Karpas-422 (cell line): ENCODE measurements at regions not wholly inside any gene's neighbourhood (a gene's known extent, or its start where the extent isn't known, plus 50 kb on each side); places are given as distances from the start of the nearest gene placed in this dataset.

Experiments used
- DNase-seq: peaks from one replicate; pipeline ENCODE4 v3.0.0-alpha.2; 2015
- H2AFZ ChIP-seq: fragments of 200-600 bp; sonication (generic); 2 replicates; pipeline ENCODE4 v1.6.1; 2014; ENCODE audit warnings: antibody characterized with exemption, low read length, mixed read lengths
- H3K27ac ChIP-seq: fragments of 200-600 bp; sonication (generic); 2 replicates; pipeline ENCODE4 v1.5.1; 2014; ENCODE audit warnings: mild to moderate bottlenecking, low read length, moderate library complexity
- H3K27me3 ChIP-seq: fragments of 200-600 bp; sonication (generic); 2 replicates; pipeline ENCODE4 v1.6.1; 2014; ENCODE audit warnings: low read length, mixed read lengths
- H3K36me3 ChIP-seq: fragments of 200-600 bp; sonication (generic); 2 replicates; pipeline ENCODE4 v1.6.1; 2014; ENCODE audit warnings: low read length, mixed read lengths; ENCODE audit not compliant: insufficient read depth
- H3K4me1 ChIP-seq: fragments of 200-600 bp; sonication (generic); 2 replicates; pipeline ENCODE4 v1.6.1; 2014; ENCODE audit warnings: mild to moderate bottlenecking, low read length, mixed read lengths
- H3K4me2 ChIP-seq: fragments of 200-600 bp; sonication (generic); 2 replicates; pipeline ENCODE4 v1.6.1; 2014; ENCODE audit warnings: low read length, low read depth, mild to moderate bottlenecking; ENCODE audit not compliant: poor library complexity, severe bottlenecking
- H3K4me3 ChIP-seq: fragments of 200-600 bp; sonication (generic); 2 replicates; pipeline ENCODE4 v1.5.1; 2014; ENCODE audit warnings: mild to moderate bottlenecking, antibody characterized with exemption, low read length, mixed read lengths
- H3K79me2 ChIP-seq: fragments of 200-600 bp; sonication (generic); 2 replicates; pipeline ENCODE4 v1.6.1; 2014; ENCODE audit warnings: mild to moderate bottlenecking, low read length, mixed read lengths
- H3K9ac ChIP-seq: fragments of 200-600 bp; sonication (generic); 2 replicates; pipeline ENCODE4 v1.6.0; 2014; ENCODE audit warnings: low read length
- H3K9me2 ChIP-seq: fragments of 200-600 bp; sonication (generic), shearing (Covaris generic); replicated peaks from 2 replicates; pipeline ENCODE4 v1.6.0; 2014; ENCODE audit warnings: mild to moderate bottlenecking, low read length, moderate library complexity; ENCODE audit not compliant: insufficient read depth
- H3K9me3 ChIP-seq: fragments of 300-700, 200-600 bp; sonication (generic); 2 replicates; pipeline ENCODE4 v1.6.1; 2014; ENCODE audit warnings: low read length, mixed read lengths
- H4K20me1 ChIP-seq: fragments of 200-600 bp; sonication (generic); 2 replicates; pipeline ENCODE4 v1.6.1; 2014; ENCODE audit warnings: mild to moderate bottlenecking, antibody characterized with exemption, low read length, low read depth; ENCODE audit not compliant: insufficient read depth

DNA sequence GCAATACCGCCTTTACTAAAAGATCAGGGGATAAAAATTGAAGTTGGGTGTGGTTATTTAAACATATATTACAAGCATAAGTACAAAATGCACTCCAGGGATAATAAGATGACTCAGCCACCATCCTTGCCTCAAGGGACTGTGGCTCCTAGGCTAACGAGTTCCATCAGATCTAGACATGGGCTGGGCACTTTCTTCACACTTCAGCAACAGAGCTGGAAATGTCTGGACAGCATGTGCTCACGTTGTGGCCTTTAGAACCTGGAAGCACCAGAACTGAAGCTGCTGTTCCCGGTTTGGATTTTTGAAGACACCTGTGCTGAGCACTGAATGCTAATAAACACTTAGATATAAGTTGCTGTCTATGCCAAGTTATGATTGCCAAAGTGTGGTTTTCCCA lies 384.2 kb upstream of the SALL3 start:
- Histone ChIP-seq H3K9me3 (no peaks in the 10 kb centered on the region), H3K79me2 (no peaks in the 10 kb centered on the region), H3K36me3 (no peaks in the 10 kb centered on the region), H2AFZ (no peak overlapping the region), H3K4me3 (no peak overlapping the region), H3K9ac (no peak overlapping the region), H3K27me3 (no peaks in the 10 kb centered on the region), H3K27ac (no peak overlapping the region), H3K4me1 (no peaks in the 10 kb centered on the region), H4K20me1 (no peaks in the 10 kb centered on the region), H3K9me2 (no peaks in the 10 kb centered on the region; the same call in 1 of the 2 replicates), H3K4me2 (no peak overlapping the region)
- no peak for DNase-seq

DNA sequence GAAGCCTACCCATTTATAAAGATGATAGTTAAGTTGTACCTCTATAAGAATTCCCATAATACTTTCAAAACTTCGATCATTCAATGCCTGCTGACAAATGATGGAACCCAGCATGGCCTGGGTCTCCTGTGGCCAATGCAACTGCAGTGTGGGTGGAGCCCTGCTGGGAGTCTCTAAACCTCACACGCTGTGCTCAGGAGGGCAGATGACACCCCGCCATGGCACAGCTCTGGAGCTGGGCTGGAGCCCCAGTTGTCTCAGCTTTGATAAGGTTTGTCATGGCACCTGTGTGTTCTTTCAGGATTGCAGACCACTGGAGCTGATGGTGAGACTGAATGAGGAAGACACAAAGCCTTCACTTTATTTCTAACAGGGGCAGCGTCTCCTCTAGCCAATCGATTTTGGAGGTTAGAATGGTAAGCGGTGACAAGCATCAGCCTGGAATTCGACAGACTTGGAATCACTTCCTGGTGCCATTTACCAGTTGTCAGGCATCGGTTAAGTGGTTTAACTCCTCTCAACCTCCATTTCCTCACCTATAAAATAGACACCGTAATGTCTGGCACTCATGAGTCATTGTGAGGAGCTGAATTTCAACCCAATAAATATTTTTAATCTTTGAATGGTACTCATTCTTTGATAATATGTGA lies 383.6 kb upstream of the SALL3 start:
- H3K9me3 ChIP-seq: no peaks in the 10 kb centered on the region
- no peaks in the 10 kb centered on the region for H4K20me1 ChIP-seq
- no peaks in the 10 kb centered on the region for H3K4me1 ChIP-seq
- no peaks in the 10 kb centered on the region for H3K36me3 ChIP-seq
- H3K9ac ChIP-seq: no peak overlapping the region
- H3K27ac ChIP-seq: no peak overlapping the region
- no peaks in the 10 kb centered on the region; the same call in 1 of the 2 replicates for H3K9me2 ChIP-seq
- no peak for DNase-seq
- H2AFZ ChIP-seq: no peak overlapping the region
- no peaks in the 10 kb centered on the region for H3K79me2 ChIP-seq
- H3K4me3 ChIP-seq: no peak overlapping the region
- H3K27me3 ChIP-seq: no peaks in the 10 kb centered on the region
- no peak overlapping the region for H3K4me2 ChIP-seq

DNA sequence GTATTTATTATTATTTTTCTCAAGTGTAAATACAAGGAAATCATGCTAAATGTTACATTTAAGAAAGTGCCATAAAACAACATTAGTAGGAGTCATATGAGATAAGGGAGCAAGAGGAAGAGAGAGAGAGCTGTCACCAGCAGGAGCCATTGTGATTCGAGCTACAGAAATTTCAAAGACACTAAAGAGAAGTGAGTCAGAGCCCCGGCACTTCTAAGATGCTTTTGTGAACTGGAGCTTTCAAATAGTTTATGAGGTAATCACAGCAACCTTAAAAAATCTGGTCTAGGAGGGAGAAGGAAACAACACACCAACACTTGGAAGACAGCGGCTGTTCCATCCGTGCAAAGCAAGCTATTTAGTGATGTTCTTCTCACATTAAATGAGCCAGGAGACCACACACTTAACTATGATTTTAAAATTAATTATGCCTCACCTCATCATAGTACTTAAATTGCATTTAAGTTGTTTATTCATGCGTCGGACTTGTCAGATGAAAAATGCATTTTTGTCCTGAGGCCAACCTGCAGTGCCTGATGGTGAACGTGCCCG lies 382.7 kb upstream of the SALL3 start:
- H3K4me3 ChIP-seq: no peak overlapping the region
- no peak overlapping the region for H2AFZ ChIP-seq
- no peaks in the 10 kb centered on the region for H3K36me3 ChIP-seq

DNA sequence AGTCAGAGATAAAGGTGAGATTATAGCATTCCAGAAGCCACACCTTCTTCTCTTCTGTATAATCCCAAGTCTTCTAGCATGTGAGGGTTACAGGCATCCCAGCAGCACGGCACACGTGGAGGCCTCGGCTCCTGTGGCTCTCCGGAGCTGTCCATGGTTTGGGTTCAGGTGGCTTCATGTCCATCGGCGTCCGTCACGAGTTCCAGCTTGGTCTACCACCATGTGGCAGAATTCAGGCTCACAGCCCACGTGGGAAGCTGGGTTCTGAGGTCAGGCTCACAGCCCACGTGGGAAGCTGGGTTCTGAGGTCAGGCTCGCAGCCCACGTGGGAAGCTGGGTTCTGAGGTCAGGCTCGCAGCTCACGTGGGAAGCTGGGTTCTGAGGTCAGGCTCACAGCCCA lies 378.3 kb upstream of the SALL3 start:
- Histone ChIP-seq H3K27me3 (no peaks in the 10 kb centered on the region), H3K9ac (no peak overlapping the region), H3K79me2 (no peaks in the 10 kb centered on the region), H3K4me2 (no peak overlapping the region), H3K36me3 (no peaks in the 10 kb centered on the region), H3K4me3 (no peak overlapping the region), H3K27ac (no peak overlapping the region), H3K4me1 (no peaks in the 10 kb centered on the region), H2AFZ (no peak overlapping the region), H3K9me2 (no peaks in the 10 kb centered on the region), H3K9me3 (no peaks in the 10 kb centered on the region), H4K20me1 (no peaks in the 10 kb centered on the region)
- no peak for DNase-seq

More for the DNA sequence above, 382.7 kb upstream of the SALL3 start:
- Histone ChIP-seq H3K27ac (no peak overlapping the region), H3K4me2 (no peak overlapping the region), H3K27me3 (no peaks in the 10 kb centered on the region), H3K79me2 (no peaks in the 10 kb centered on the region), H4K20me1 (no peaks in the 10 kb centered on the region), H3K9me2 (no peaks in the 10 kb centered on the region; the same call in 1 of the 2 replicates), H3K4me1 (no peaks in the 10 kb centered on the region), H3K9me3 (no peaks in the 10 kb centered on the region), H3K9ac (no peak overlapping the region)
- no peak for DNase-seq

- Histone ChIP-seq H3K79me2 (no peaks in the 10 kb centered on the region), H3K36me3 (no peaks in the 10 kb centered on the region), H3K4me3 (no peak overlapping the region), H3K27me3 (no peaks in the 10 kb centered on the region), H4K20me1 (no peaks in the 10 kb centered on the region), H2AFZ (no peak overlapping the region), H3K9me3 (no peaks in the 10 kb centered on the region), H3K9me2 (no peaks in the 10 kb centered on the region), H3K4me1 (no peaks in the 10 kb centered on the region), H3K4me2 (no peak overlapping the region), H3K9ac (no peak overlapping the region), H3K27ac (no peak overlapping the region)
- no peak for DNase-seq
These were observed 377.7 kb upstream of the SALL3 start for GRCh38 chr18:78601923-78602322.

GRCh38 chr18:78602430-78602829 lies 377.2 kb upstream of the SALL3 start:
- DNase-seq: no peak

DNA sequence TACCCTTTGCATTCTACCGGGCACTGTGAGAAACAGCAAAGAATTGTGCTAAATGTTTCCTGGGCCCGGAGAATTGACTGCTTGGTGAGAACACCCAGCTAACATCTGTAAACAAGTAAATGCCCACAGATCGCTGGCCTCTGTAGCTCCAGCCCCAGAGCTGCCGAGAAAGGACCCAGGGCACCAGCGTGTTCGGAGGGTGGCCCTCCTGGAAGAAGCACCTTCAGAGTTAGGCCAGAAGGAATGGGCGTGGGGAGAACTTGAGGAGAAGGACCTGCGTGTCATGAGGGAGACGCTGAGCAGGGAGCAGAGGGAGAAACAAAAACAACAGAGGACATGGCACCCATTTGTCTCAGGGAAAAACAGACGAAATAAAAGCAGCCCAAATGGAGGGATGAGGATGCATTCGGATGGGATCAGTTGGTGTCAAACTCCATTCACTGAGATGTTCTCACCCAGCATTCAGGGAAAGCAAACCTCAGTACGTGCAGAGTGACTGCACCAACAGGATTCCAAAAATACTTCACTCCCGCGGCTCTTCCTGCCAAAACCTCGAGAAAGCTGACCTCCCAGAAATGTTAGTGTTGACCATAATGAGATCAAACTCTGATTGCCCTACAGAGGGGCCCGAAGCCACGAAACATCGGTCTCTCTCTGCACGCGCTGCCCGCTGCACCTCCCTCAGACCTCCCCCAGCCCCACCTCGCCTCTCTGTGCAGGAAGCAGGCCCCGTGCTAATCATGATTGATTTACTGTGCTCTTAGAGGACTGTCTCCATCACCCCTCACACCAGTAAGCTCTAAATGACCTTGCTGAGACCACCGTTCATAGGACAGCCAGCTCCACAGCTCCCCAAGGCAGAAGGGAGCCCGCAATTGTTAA lies 376.3 kb upstream of the SALL3 start:
- Histone ChIP-seq H3K79me2 (no peaks in the 10 kb centered on the region), H3K27ac (no peak overlapping the region), H3K4me1 (no peaks in the 10 kb centered on the region), H3K9me3 (no peaks in the 10 kb centered on the region), H3K9ac (no peak overlapping the region), H3K36me3 (no peaks in the 10 kb centered on the region), H4K20me1 (no peaks in the 10 kb centered on the region), H2AFZ (no peak overlapping the region), H3K9me2 (no peaks in the 10 kb centered on the region), H3K4me2 (no peak overlapping the region), H3K4me3 (no peak overlapping the region), H3K27me3 (no peaks in the 10 kb centered on the region)
- no peak for DNase-seq

More at GRCh38 chr18:78602430-78602829, 377.2 kb upstream of the SALL3 start:
- H3K9me3 ChIP-seq: no peaks in the 10 kb centered on the region
- H3K27me3 ChIP-seq: no peaks in the 10 kb centered on the region
- no peaks in the 10 kb centered on the region for H3K79me2 ChIP-seq
- no peak overlapping the region for H2AFZ ChIP-seq
- no peaks in the 10 kb centered on the region for H3K9me2 ChIP-seq
- no peak overlapping the region for H3K27ac ChIP-seq
- H3K4me1 ChIP-seq: no peaks in the 10 kb centered on the region
- H3K4me3 ChIP-seq: no peak overlapping the region
- H3K9ac ChIP-seq: no peak overlapping the region
- no peak overlapping the region for H3K4me2 ChIP-seq
- no peaks in the 10 kb centered on the region for H4K20me1 ChIP-seq
- H3K36me3 ChIP-seq: no peaks in the 10 kb centered on the region

GRCh38 chr18:78605255-78605654 lies 374.4 kb upstream of the SALL3 start:
- no peaks in the 10 kb centered on the region for H3K4me1 ChIP-seq
- DNase-seq: no peak
- H3K9me3 ChIP-seq: no peaks in the 10 kb centered on the region
- H3K4me3 ChIP-seq: no peak overlapping the region
- H3K27ac ChIP-seq: no peak overlapping the region
- H4K20me1 ChIP-seq: no peaks in the 10 kb centered on the region
- no peaks in the 10 kb centered on the region for H3K27me3 ChIP-seq
- H3K79me2 ChIP-seq: no peaks in the 10 kb centered on the region
- H2AFZ ChIP-seq: no peak overlapping the region
- H3K4me2 ChIP-seq: no peak overlapping the region
- H3K9ac ChIP-seq: no peak overlapping the region
- H3K36me3 ChIP-seq: no peaks in the 10 kb centered on the region
- H3K9me2 ChIP-seq: no peaks in the 10 kb centered on the region
